ENCODE measurements at regions not wholly inside any gene's neighbourhood (a gene's known extent, or its start where the extent isn't known, plus 50 kb on each side); places are given as distances from the start of the nearest gene placed in this dataset.

GRCh38 chr1:214202992-214203391 lies 78.0 kb upstream of the SMYD2 start:
- no peak for DNase-seq (ENCODE audit: low read depth)
- no peak for TF ChIP-seq CTCF (conservative IDR thresholded peaks at IDR 0.05; ENCODE audit: low read depth, low read length)
- H3K4me3 ChIP-seq (ENCODE audit: low read length), result no peak overlapping the region

GRCh38 chr1:214205053-214205452 lies 75.9 kb upstream of the SMYD2 start:
- DNase-seq (ENCODE audit: low read depth), result no peak
- H3K4me3 ChIP-seq (ENCODE audit: low read length), result no peak overlapping the region
- TF ChIP-seq CTCF (conservative IDR thresholded peaks at IDR 0.05; ENCODE audit: low read depth, low read length), result no peak

- TF ChIP-seq CTCF (conservative IDR thresholded peaks at IDR 0.05; ENCODE audit: low read depth, low read length), result no peak
- H3K4me3 ChIP-seq (ENCODE audit: low read length), result no peak overlapping the region
- DNase-seq (ENCODE audit: low read depth), result no peak
Observed at GRCh38 chr1:214208460-214208859, 72.5 kb upstream of the SMYD2 start.

- no peak for DNase-seq (ENCODE audit: low read depth)
- no peak for TF ChIP-seq CTCF (conservative IDR thresholded peaks at IDR 0.05; ENCODE audit: low read depth, low read length)
- no peak overlapping the region for H3K4me3 ChIP-seq (ENCODE audit: low read length)
Observed at GRCh38 chr1:214209260-214209808, 71.6 kb upstream of the SMYD2 start.

- no peak overlapping the region for H3K4me3 ChIP-seq (ENCODE audit: low read length)
- DNase-seq (ENCODE audit: low read depth), result no peak
- no peak for TF ChIP-seq CTCF (conservative IDR thresholded peaks at IDR 0.05; ENCODE audit: low read depth, low read length)
Observed at GRCh38 chr1:214213136-214213535, 67.8 kb upstream of the SMYD2 start.

GRCh38 chr1:214214851-214215250 lies 66.1 kb upstream of the SMYD2 start:
- H3K4me3 ChIP-seq (ENCODE audit: low read length), result no peak overlapping the region
- no peak for DNase-seq (ENCODE audit: low read depth)
- TF ChIP-seq CTCF (conservative IDR thresholded peaks at IDR 0.05; ENCODE audit: low read depth, low read length), result no peak

GRCh38 chr1:214215583-214215982 lies 65.4 kb upstream of the SMYD2 start:
- TF ChIP-seq CTCF (conservative IDR thresholded peaks at IDR 0.05; ENCODE audit: low read depth, low read length), result no peak
- DNase-seq (ENCODE audit: low read depth), result no peak
- no peak overlapping the region for H3K4me3 ChIP-seq (ENCODE audit: low read length)
